Skeletal muscle cell (primary cell): ENCODE measurements at regions not wholly inside any gene's neighbourhood (a gene's known extent, or its start where the extent isn't known, plus 50 kb on each side); places are given as distances from the start of the nearest gene placed in this dataset.
"Not testable (repeated sequence)": the region's sequence is repeated elsewhere in the genome, so short reads cannot be mapped to it uniquely, and the experiment has no call there.

ENCODE experiments used
- DNase-seq: peaks from one replicate; pipeline ENCODE4 v3.0.0-alpha.2; 2010; ENCODE audit warnings: low read depth
- H3K4me3 ChIP-seq: 2 replicates; pipeline ENCODE4 v1.5.1; 2011; ENCODE audit warnings: low read depth, mild to moderate bottlenecking, control low read depth, low read length, moderate library complexity

DNA sequence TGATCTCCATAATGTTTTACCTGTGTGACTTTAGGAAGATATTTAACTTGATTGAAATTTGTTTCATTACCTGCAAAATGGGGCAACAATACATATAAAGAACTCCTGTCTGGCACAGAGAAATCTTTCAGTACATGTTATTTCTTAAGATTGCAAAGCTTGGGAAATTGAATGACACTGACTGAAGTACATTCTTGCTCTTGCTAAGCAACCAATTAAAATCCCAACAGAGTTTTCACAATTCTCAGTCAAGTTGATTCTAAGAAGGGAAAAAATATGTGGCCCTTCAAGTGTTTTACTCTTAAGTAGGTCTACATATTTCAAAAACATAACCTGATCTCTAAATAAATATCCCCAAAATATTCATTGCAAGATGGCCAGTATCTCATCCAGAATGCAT is 2187.0 kb upstream of the ACO1 start:
- DNase-seq, result no peak
- no peak overlapping the region for H3K4me3 ChIP-seq

DNA sequence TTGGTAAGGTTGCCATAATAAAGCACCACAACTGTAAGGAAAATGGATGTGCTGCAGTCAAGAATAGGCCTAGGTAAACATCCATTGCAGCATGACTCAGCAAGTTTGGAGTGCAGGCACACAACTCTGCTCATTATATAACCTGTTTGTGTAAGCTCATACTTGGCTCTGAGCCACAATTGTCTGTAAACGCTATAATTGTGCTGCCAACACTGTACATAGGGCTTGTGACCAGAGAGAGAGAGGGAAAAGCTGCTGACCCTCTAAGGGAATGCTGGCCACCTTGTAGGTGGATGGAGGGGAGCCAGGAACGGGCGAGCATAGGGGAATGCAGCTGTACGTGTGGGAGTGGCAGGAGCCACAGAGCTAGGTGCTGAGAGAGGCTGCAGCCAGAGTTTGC is 2186.5 kb upstream of the ACO1 start:
- no peak overlapping the region for H3K4me3 ChIP-seq
- DNase-seq, result no peak

DNA sequence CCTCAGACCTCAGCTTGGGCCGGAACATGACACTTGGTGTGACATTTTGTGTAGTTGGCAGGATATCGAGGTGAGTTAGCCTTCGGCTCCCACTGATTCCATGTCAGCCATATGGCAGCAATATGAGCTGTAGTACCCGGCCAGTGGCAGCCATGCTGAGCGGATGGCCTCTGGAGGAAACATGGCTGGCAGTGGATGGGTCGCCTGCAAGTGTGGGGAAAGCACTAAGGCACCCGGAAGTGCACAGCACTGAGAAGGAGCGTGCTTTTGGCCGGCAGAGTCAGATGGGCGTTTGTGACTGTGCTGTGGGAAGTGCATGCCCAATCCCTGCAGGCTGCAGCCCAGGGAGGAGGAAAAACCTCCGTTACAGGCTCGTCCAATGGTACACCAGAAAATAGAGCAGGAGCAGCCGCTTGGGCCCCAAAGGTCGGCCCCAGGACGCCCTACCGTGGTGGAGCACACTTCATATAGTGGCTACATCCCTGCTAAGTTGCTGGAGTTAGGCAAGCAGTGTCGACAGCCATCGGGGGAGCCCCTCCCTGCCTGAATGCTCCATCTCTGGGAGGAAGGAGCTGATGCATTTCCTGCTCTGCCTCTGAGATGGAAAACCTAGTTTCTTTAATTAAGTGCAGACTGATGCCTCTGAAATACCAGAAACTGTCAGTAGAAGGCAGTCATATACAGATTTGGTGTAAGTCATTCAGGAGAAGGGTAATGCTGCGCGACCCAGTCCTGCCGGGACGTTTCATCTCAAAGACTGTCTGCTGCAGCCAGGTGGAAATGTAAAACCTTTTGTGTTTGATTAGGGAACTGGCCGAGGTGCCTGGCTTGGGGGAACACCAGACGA is 2185.8 kb upstream of the ACO1 start:
- no peak for DNase-seq
- no peak overlapping the region for H3K4me3 ChIP-seq

DNA sequence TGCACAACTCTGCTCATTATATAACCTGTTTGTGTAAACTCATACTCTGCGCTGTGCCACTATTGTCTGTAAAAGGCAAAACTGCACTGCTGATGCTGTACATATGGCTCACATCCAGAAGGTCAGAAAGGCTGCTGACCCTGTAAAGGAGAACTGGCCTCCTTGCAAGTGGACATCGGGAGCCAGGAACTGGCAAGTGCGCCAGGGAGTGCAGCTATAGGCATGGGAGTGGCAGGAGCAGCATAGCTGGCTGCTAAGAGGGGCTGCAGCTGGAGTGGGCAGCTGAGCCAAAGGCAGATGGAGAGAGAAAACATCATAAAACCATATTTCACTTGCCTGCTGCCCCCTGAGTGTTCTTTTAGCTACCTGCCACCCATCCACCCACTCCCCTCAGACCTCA is 2183.4 kb upstream of the ACO1 start:
- DNase-seq, result no peak
- H3K4me3 ChIP-seq, result no peak overlapping the region

DNA sequence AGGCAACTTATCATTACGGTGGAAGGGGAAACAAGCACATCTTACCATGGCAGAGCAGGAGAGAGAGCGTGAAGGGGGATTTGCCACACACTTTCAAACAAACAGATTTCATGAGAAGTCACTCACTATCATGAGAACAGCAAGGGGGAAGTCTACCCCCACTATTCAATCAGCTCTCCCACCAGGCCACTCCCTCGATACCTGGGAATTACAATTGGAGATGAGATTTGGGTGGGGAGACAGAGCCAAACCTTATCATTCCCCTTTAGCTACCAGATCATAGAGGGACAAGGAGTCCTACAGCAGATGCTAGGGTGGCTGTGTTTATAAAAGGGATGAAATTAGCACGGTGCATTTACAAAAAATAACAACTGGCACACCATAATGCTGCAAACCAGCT is 2149.4 kb upstream of the ACO1 start:
- H3K4me3 ChIP-seq, result no peak overlapping the region
- no peak for DNase-seq

DNA sequence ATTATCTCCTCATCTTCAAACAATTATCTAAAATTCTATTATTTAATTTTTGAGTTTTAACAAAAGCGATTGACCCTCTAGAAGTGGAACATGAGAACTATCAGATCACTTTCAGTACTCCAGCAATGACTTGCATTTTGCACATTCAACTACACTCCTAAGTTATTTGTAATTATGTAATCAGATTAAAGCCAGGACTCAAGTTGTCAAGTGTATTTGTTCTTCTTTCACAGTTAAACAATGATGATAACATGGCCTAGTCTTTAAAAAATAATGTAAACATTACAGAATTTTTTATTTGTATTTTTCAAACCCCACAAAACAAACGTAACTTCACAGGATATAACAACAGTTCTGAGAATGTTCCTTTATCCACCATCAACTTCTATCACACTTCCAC is 2148.9 kb upstream of the ACO1 start:
- H3K4me3 ChIP-seq, result no peak overlapping the region
- no peak for DNase-seq

DNA sequence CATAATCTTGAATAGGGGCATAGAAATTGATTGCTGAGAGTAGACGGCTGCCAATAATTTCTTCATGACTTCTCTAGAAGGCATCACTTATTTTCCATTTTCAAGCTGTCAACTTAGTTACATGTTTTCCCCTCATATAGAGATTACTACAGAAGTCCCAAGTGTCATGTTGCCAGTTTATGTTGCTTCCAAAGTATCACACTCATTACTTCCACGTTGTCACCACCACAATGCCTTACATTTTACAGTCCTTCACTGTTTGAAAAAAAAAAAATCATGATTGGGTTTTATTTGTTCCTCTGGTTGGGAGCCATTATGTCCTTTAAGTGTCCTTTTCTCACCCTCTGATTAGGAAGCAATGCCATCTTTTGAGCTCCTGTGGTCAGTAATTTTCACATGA is 2144.6 kb upstream of the ACO1 start:
- no peak overlapping the region for H3K4me3 ChIP-seq

DNA sequence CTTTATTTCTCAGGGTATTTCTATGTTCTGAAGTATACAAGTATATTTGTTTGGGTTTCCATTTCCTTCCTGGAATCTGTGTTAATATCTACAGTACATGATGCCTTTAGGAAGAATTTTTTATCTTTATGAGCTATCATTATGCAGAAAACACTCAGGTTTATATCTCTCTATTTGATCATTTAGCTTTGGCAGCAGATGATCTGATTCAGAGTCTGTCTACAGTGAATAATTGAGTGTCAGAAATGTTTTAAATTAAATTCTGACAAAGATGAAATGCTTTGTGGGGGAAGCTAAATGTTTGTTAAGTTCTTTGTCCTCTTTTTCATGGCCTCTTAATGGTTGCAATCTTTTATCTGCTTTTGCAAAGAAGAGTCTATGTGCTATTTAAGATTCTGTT is 2141.0 kb upstream of the ACO1 start:
- DNase-seq, result no peak
- no peak overlapping the region for H3K4me3 ChIP-seq

More for the DNA sequence above, 2144.6 kb upstream of the ACO1 start:
- no peak for DNase-seq

DNA sequence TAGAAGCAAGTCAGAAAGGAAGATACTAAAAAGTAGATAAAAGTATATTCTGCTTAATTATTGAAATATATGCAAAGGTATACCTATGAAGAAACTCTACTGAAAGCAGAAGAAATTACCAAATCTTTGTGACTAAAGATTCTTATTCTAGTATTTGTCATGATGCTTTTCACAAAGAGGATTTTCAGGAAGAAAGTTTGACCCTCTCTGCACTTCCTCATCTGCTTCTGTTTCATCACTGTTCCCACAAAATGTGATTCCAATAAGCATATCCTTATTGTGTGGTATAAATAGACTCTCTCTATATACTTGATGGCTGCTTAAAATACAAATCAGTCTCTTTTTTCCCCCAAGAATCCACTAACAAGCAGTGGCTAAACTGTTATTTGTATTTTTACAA is 2139.6 kb upstream of the ACO1 start:
- no peak for DNase-seq
- no peak overlapping the region for H3K4me3 ChIP-seq

DNA sequence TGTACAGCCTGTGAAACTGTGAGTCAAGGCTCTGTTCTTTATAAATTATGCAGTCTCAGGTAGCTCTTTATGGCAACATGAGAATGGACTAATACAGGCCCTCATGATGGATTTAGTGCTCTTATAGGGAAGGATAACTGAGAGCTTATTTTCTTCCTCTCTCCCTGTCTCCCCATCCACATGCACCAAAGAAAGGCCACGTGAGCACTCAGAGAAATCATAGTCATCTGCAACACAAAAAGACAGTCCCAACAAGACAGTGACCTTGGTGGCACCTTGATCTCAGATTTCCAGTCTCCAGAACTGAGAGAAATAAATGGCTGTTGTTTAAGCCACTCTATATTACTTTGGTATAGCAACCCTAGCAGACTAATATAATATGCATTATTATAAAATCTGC is 2133.6 kb upstream of the ACO1 start:
- no peak for DNase-seq

DNA sequence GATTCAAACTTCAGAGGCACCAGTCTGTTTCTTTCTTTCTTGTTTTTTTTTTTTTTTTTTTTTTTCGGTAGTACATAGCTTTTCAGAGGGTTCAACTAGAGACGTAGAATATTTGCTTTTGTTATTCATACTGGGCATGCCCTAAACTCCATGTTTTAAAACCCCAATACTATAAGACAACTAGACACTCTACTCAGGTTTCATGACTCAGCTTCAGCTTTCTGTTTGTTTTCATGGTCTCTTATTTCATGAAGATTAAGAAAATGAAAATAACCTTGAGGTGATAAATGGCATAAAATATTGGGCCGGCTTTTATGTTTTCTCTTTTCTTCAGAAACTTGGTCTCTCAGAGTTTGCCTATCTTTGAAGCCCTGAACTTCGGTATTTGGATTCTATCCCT is 2126.3 kb upstream of the ACO1 start:
- no peak overlapping the region for H3K4me3 ChIP-seq
- DNase-seq, result no peak

More for the DNA sequence above, 2133.6 kb upstream of the ACO1 start:
- H3K4me3 ChIP-seq, result no peak overlapping the region

DNA sequence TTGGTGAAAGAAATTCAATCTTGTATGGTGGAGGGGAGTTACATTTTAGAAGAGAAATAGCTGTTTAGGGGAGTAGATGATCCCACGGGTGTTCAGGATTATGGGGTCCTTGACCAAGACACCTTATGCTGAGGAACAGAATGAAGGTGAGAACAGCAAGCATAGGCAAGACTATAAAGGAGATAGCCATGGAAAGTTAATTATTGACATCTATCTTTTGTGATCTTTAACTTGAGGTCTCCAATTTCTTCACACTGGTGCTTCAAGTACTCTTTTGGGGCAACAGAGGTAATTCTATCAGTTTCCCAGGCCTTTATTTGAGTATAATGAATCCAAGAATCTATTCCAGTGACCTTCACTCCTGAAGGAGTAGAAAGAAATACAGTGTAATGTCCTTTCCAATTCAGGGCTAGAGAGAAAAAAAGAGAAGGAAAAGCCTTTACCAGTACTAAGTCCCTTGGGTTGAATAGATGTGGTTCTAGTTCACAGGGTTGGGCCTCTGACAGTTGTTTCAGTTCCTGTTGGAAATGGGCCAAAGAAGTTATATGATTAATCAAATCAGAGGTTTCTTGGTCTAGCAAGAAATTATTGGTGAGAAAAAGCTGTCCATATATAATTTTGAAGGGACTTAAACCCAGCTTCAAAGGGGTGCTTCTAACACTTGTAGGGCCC is 2104.1 kb upstream of the ACO1 start:
- no peak overlapping the region for H3K4me3 ChIP-seq
- DNase-seq, result no peak

DNA sequence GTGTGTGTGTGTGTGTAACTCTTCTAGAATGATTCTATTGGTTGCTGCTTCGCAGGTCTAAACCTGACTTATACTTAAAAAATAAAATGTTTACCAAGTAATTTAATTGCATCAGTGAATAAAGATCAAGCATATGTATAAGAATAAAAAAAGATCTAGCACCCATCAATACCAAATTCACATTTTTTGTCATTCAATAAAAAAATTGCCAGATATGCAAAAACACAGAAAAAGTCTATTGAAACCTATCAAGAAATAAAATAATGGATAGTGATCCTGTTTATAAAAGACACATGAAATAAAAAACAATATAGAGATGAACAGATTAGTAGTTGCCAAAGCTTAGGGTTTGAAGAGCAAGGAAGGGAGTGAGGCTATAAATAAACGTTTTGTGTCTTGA is 2095.0 kb upstream of the ACO1 start:
- no peak for DNase-seq
- H3K4me3 ChIP-seq, result no peak overlapping the region

DNA sequence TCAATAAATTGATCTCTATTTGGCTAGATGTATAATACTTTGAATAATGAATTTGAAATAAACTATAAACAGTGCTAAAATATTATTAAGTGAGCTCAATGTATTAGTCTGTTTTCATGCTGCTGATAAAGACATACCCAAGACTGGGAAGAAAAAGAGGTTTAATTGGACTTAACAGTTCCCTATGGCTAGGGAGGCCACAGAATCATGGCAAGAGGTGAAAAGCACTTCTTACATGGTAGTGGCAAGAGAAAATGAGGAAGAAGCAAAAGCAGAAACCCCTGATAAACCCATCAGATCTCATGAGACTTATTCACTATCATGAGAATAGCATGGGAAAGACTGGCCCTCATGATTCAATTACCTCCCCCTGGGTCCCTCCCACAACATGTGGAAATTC is 2092.4 kb upstream of the ACO1 start:
- DNase-seq, H3K4me3 ChIP-seq: not testable (repeated sequence)

DNA sequence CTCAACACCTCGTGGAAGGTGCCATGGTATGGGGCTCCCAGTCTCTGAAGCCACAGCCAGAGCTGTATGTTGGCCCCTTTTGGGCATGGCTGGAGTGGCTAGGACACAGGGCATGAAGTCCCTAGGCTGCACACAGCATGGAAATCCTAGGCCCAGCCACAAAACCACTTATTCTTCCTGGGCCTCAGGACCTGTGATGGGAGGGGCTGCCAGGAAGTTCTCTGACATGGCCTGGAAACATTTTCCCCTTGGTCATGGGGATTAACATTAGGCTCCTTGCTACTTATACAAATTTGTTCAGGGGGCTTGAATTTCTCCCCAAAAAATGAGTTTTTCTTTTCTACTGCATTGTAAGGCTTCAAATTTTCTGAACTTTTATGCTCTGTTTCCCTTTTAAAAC is 2091.2 kb upstream of the ACO1 start:
- no peak for DNase-seq
- H3K4me3 ChIP-seq, result no peak overlapping the region

DNA sequence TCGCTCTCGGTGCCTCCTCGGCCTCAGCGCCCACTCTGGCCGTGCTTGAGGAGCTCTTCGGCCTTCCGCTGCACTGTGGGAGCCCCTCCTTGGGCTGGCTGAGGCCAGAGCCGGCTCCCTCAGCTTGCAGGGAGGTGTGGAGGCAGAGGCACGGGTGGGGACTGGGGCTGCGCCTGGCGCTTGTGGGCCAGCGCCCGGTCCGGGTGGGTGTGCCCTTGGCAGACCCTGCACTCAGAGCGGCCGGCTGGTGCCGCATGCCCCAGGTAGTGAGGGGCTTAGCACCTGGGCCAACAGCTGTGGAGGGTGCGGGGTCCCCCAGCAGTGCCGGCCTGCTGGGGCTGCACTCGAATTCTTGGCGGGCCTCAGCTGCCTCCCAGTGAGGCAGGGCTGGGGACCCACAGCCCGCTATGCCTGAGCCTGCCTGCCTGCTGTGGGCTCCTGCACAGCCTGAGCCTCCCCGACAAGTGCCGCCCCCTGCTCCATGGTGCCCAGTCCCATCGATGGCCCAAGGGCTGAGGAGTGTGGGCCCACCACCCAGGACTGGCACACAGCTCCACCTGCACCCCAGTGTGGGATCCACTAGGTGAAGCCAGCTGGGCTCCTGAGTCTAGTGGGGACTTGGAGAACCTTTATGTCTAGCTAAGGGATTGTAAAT is 2085.2 kb upstream of the ACO1 start:
- no peak for DNase-seq
- H3K4me3 ChIP-seq, result no peak overlapping the region

DNA sequence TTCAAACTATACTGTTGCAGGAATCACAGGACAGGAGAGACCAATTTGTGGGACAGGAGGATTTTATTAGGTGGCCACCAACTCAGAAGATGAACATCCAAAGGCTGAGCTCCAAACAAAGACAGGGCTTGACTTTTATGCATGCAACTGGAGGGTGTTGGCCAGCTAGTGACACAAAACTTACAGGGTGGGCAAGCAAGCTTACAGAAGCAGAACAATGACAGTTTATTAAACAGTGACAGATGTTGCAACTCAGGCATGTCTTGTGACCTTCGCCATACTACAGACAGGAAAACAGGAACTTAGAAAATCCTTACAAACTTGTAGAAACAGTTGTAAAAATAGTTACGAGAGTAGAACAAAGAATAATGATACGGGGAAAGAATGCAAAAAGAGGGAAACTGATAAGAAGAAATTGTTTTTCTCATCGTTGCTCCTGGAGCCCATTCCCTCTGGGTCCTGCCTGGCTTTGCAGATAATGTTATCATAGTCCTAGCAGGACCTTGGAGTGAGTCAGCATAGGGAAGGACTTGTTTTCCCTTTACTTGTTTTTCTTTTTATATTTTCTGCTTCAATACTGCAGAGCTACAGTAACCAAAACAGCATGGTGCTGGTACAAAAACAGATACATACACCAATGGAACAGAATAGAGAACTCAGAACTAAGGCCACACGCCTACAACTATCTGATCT is 2083.0 kb upstream of the ACO1 start:
- H3K4me3 ChIP-seq, result no peak overlapping the region
- no peak for DNase-seq

DNA sequence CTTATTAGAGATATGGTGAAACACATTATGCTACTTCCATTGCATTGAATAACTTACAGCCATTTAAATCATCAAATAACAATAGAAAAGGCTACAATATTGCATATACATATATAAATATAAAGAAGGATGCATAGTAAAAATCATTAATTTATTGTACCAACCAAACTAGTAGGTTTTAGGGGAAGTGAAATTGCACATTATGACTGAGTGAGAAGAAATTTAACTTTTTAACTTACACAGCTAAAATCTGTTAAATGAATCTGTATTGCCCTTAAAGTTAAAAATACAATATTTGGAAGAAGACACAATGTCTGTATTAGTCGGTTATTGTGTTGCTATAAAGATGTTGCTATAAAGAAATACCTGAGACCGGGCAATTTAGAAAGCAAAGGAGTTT is 2073.7 kb upstream of the ACO1 start:
- DNase-seq, result no peak
- no peak overlapping the region for H3K4me3 ChIP-seq

DNA sequence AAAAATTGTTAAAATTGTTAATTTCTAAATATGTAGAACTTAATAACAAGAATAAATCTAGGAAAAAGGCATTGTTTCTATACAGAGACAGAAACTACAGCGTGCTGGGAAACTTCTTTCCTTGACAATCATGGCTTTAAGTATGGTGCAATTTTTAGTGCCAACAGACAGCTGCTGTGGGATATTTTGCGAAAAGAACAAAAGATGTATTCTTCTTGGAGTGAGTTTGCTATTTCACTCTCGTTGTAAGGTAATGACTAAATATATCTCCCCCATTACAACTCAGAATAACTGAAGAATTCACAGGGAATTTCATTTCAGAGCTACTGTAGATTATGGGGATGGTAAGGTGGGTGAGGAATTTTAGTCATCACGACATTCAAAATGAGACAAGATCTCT is 2055.0 kb upstream of the ACO1 start:
- H3K4me3 ChIP-seq, result no peak overlapping the region
- no peak for DNase-seq

DNA sequence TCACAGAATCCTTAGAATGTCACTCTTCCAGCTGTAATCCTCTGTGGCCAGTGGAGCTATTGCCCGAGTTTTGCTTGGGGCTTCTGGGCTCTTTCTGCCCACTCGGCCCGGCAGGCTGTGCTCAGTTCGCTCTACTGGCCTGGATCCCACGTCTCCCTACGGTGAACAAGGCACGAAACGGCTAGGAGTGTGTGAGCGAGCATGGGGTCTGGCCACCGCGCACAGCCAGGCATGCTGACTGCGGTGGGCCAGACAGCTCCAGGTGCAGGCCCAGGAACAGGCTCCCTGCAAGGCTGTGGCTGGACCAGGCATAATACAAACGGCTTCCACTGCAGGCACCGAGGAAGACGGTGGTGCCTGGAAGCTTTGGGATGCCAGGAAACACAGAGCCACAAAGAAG is 2035.5 kb upstream of the ACO1 start:
- no peak overlapping the region for H3K4me3 ChIP-seq

More for the DNA sequence above, 2035.5 kb upstream of the ACO1 start:
- no peak for DNase-seq
